GM18505 (cell line): ENCODE measurements at regions not wholly inside any gene's neighbourhood (a gene's known extent, or its start where the extent isn't known, plus 50 kb on each side); places are given as distances from the start of the nearest gene placed in this dataset.
"Not testable (repeated sequence)": the region's sequence is repeated elsewhere in the genome, so short reads cannot be mapped to it uniquely, and the experiment has no call there.

Experiments
- ATAC-seq: cut with Tn5 transposase; IDR thresholded peaks from one replicate; pipeline ENCODE4 v1.9.1; 2021; ENCODE audit not compliant: unreplicated experiment
- POLR2A ChIP-seq: IDR thresholded peaks from 4 replicates; pipeline ENCODE4 v1.6.1; 2011; ENCODE audit warnings: borderline replicate concordance; ENCODE audit not compliant: insufficient read depth, insufficient read length; ENCODE audit errors: extremely low read depth

- no peak for TF ChIP-seq POLR2A
- peak; percentile 100 for ATAC-seq
These were observed 409.2 kb upstream of the SPHKAP start for GRCh38 chr2:228590681-228591080.

- TF ChIP-seq POLR2A: no peak
These were observed 407.6 kb upstream of the SPHKAP start for GRCh38 chr2:228589115-228589514.

GRCh38 chr2:228581731-228582130 is 400.2 kb upstream of the SPHKAP start:
- TF ChIP-seq POLR2A: no peak
- ATAC-seq: no peak

More at GRCh38 chr2:228589115-228589514, 407.6 kb upstream of the SPHKAP start:
- ATAC-seq: no peak

GRCh38 chr2:228575897-228576296 is 394.4 kb upstream of the SPHKAP start:
- no peak for ATAC-seq
- no peak for TF ChIP-seq POLR2A

- not testable (repeated sequence) for ATAC-seq
These were observed 386.8 kb upstream of the SPHKAP start for GRCh38 chr2:228568275-228568674.

- no peak for TF ChIP-seq POLR2A
- ATAC-seq: no peak
These were observed 380.3 kb upstream of the SPHKAP start for GRCh38 chr2:228561816-228562215.

GRCh38 chr2:228559774-228560415 is 378.4 kb upstream of the SPHKAP start:
- no peak for TF ChIP-seq POLR2A
- ATAC-seq: no peak

GRCh38 chr2:228556717-228557116 is 375.2 kb upstream of the SPHKAP start:
- TF ChIP-seq POLR2A: no peak
- ATAC-seq: no peak

- ATAC-seq: no peak
- no peak for TF ChIP-seq POLR2A
These were observed 368.0 kb upstream of the SPHKAP start for GRCh38 chr2:228549441-228550007.

GRCh38 chr2:228548230-228548629 is 366.7 kb upstream of the SPHKAP start:
- TF ChIP-seq POLR2A: no peak
- ATAC-seq: no peak

GRCh38 chr2:228545748-228546145 is 364.3 kb upstream of the SPHKAP start:
- no peak for ATAC-seq
- TF ChIP-seq POLR2A: no peak

GRCh38 chr2:228545041-228545747 is 363.7 kb upstream of the SPHKAP start:
- no peak for ATAC-seq
- no peak for TF ChIP-seq POLR2A

- ATAC-seq: no peak
- TF ChIP-seq POLR2A: no peak
These were observed 361.6 kb upstream of the SPHKAP start for GRCh38 chr2:228543117-228543516.

- ATAC-seq: no peak
- TF ChIP-seq POLR2A: no peak
These were observed 360.8 kb upstream of the SPHKAP start for GRCh38 chr2:228542277-228542676.
